ENCODE measurements at regions not wholly inside any gene's neighbourhood (a gene's known extent, or its start where the extent isn't known, plus 50 kb on each side); places are given as distances from the start of the nearest gene placed in this dataset.
"Not testable (repeated sequence)": the region's sequence is repeated elsewhere in the genome, so short reads cannot be mapped to it uniquely, and the experiment has no call there.

- not testable (repeated sequence) for TF ChIP-seq CTCF, EP300, POLR2AphosphoS5 (IDR thresholded peaks at IDR 0.05)
Observed at GRCh38 chr7:156035387-156035786, 223.1 kb upstream of the SHH start.
